ENCODE measurements at regions not wholly inside any gene's neighbourhood (a gene's known extent, or its start where the extent isn't known, plus 50 kb on each side); places are given as distances from the start of the nearest gene placed in this dataset.

DNA sequence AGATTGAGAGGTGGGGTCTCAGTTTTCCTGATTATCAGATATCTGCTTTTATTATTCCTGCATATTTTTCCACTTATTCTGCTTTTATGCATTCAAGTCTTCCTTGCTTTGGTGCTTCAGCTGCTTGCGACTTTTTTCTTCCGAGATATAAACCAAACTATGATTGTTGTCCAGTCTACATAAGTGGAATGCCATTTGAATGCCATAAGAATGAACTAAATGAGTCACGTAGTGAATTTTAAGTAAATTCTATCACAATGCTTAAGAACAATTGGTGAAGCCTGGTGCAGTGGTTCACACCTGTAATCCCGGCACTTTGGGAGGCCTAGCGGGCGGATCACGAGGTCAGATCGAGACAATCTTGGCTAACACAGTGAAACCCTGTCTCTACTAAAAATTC lies 189.1 kb downstream of the PCDH18 start:
- Histone ChIP-seq H3K36me3 (ENCODE audit: insufficient read depth) (no peaks in the 10 kb centered on the region), H3K27ac (ENCODE audit: low read depth) (no peak overlapping the region), H3K4me1 (ENCODE audit: insufficient read depth) (no peaks in the 10 kb centered on the region), H3K4me3 (ENCODE audit: low read depth, low read length) (no peak overlapping the region)
- 73% methylated on average over 8 of the region's 8 CpGs for WGBS
- DNase-seq (ENCODE audit: extremely low spot score), result no peak

DNA sequence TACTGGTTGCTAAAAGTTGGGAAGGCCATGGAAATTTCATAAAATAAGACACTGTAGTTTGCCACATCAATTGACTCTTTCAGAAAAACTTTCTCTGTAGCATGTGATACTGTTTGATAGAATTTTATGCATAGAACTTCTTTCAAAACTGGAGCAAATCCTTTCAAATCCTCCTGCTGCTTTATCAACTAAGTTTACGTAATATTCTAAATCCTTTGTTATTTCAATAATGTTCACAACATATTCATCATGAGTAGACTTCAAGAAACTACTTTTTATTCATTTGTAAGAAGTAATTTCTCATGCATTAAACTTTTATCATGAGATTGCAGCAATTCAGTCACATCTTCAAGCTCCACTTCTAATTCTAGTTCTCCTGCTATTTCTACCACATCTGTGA lies 199.3 kb downstream of the PCDH18 start:
- H3K27ac ChIP-seq (ENCODE audit: low read depth), result no peak overlapping the region
- no peaks in the 10 kb centered on the region for H3K4me1 ChIP-seq (ENCODE audit: insufficient read depth)
- WGBS, result 48% methylated on average over 1 of the region's 1 CpG
- H3K4me3 ChIP-seq (ENCODE audit: low read depth, low read length), result no peak overlapping the region
- no peaks in the 10 kb centered on the region for H3K36me3 ChIP-seq (ENCODE audit: insufficient read depth)
- DNase-seq (ENCODE audit: extremely low spot score), result no peak

DNA sequence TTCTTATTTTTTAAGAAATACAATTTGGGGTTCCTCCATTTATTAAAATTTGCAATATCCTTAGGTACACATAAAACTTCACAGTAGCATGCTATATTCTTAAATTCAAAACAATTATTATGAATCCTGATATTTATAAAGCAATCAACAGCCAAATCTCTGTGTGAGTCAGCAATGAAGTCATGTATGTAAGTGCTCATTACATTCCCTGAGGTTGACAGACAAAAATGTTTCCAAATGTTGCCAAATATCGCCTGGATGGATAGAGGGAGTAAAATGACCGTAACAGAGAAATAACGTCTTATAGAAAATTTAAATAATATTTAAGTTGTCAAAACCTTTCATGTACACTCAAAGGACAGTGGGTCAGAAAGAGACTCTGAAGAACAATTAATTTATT lies 220.0 kb downstream of the PCDH18 start:
- 96% methylated on average over 3 of the region's 3 CpGs for WGBS
- Histone ChIP-seq H3K36me3 (ENCODE audit: insufficient read depth) (no peaks in the 10 kb centered on the region), H3K4me1 (ENCODE audit: insufficient read depth) (no peaks in the 10 kb centered on the region), H3K4me3 (ENCODE audit: low read depth, low read length) (no peak overlapping the region), H3K27ac (ENCODE audit: low read depth) (no peak overlapping the region)
- DNase-seq (ENCODE audit: extremely low spot score), result no peak

DNA sequence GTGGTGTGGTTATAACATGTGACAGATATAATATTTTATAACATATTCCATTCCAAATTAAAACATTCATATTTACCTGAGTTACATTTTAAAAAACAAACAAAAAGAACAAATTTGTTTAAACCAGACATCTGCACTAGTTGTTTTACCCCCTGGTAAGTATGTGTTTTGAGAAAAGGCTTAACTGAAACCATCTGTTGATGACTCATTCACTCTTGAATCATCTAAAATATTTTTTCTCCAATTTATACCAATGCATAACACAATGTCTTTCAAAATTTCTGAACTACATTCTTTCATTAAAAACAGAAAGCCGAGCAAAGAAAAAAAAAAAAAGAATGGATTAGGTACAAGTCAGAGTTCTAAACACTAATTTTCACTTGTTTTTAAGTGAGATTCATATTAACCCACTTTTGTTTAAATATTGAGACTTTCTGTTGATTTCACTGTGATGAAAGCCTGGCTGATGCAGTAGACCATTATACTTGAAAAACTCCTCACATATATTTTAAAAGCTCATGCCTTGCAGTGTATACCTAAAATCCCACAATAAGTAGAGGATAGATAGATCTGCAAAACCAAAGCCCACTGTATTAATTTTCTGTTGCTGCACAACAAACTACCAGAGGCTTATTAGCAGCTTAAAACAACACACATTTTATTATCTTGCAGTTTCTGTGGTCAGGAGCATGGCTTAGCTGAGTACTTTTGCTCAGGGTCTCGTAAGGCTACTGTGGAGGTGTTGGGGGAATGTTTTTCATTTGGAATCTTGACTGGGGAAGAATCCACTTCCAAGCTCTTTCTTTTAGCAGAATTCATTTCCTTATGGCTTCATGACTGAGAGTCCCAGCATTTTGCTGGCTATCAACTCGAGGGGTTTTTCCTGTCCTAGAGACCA lies 221.5 kb downstream of the PCDH18 start:
- no peaks in the 10 kb centered on the region for H3K36me3 ChIP-seq (ENCODE audit: insufficient read depth)
- no peaks in the 10 kb centered on the region for H3K4me1 ChIP-seq (ENCODE audit: insufficient read depth)
- no peak overlapping the region for H3K27ac ChIP-seq (ENCODE audit: low read depth)
- DNase-seq (ENCODE audit: extremely low spot score), result no peak
- WGBS, result 58% methylated on average over 3 of the region's 3 CpGs
- H3K4me3 ChIP-seq (ENCODE audit: low read depth, low read length), result no peak overlapping the region

DNA sequence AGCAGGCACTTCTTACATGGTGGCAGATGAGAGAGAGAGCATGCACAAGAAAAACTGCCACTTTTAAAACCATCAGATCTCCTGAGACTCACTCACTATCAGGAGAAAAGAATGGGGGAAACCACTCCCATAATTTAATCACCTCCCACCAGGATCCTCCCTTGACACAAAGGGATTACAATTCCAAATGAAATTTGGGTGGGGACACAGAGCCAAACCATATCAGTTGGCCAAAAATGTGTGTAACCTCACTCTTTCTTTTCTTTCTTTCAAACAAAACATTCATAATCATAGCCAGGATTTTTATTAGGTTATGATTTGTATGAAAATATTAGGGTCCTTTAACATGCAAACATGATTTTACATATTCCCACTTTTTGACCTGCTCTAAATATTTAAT lies 222.1 kb downstream of the PCDH18 start:
- Histone ChIP-seq H3K4me1 (ENCODE audit: insufficient read depth) (no peaks in the 10 kb centered on the region), H3K36me3 (ENCODE audit: insufficient read depth) (no peaks in the 10 kb centered on the region), H3K4me3 (ENCODE audit: low read depth, low read length) (no peak overlapping the region), H3K27ac (ENCODE audit: low read depth) (no peak overlapping the region)
- no peak for DNase-seq (ENCODE audit: extremely low spot score)

DNA sequence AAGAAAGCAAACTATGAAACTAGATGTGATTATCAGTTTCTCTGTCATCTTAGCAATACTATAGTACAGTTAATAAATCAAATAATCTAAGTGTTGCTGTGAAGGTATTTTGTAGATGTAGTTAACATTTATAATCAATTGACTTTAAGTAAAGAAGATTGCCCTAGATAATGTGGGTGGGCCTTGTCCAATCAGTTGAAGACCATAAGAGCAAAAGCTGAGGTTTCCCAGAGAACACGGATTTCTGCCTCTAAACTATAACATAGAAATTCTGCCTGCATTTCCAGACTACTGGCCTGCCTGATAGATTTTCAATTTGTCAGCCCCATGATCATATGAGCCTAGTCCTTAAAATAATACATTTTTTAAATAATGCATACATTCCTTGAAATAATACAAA lies 222.9 kb downstream of the PCDH18 start:
- Histone ChIP-seq H3K36me3 (ENCODE audit: insufficient read depth) (no peaks in the 10 kb centered on the region), H3K4me3 (ENCODE audit: low read depth, low read length) (no peak overlapping the region), H3K27ac (ENCODE audit: low read depth) (no peak overlapping the region), H3K4me1 (ENCODE audit: insufficient read depth) (no peaks in the 10 kb centered on the region)
- 97% methylated on average over 1 of the region's 1 CpG for WGBS
- no peak for DNase-seq (ENCODE audit: extremely low spot score)

DNA sequence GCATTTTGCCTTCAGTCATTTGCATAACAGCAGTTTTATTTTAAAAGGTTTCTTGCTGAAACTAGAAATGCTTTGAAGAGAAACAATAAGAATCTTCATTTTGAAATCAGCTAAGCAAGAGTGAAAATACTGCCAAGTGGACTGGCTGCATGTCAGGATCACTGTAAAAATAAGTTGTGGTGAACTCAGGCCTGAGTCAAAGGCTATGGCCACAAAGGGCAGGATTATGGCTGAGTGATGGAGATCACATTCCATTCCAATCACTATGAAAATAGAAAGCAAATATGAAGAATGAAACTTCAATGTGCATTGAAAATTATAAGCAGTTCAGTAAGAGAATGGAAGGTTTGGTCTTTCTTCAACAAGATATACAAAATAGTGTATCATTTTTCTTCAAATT lies 224.5 kb downstream of the PCDH18 start:
- Histone ChIP-seq H3K4me3 (ENCODE audit: low read depth, low read length) (no peak overlapping the region), H3K4me1 (ENCODE audit: insufficient read depth) (no peaks in the 10 kb centered on the region), H3K27ac (ENCODE audit: low read depth) (no peak overlapping the region), H3K36me3 (ENCODE audit: insufficient read depth) (no peaks in the 10 kb centered on the region)
- no peak for DNase-seq (ENCODE audit: extremely low spot score)

DNA sequence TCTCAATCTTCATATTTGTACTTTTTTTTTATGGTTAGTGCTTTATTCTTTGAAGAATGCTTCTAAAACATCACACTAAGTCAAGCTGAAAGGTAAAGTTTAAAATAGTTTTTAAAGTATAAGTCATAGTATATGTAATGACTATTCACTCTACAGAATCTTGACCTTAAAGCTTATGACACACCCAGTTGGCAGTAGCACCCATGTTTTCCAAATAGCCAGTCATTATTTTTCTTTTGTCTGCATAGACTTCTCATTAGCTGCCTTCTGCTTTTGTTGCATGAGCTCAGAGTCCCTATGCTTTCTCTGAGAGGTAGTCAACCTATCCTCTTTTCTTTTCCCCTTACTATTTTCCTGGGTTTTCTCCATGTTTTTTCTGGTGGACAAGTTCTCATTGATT lies 231.5 kb downstream of the PCDH18 start:
- Histone ChIP-seq H3K36me3 (ENCODE audit: insufficient read depth) (no peaks in the 10 kb centered on the region), H3K4me3 (ENCODE audit: low read depth, low read length) (no peak overlapping the region), H3K27ac (ENCODE audit: low read depth) (no peak overlapping the region), H3K4me1 (ENCODE audit: insufficient read depth) (no peaks in the 10 kb centered on the region)
- no peak for DNase-seq (ENCODE audit: extremely low spot score)

DNA sequence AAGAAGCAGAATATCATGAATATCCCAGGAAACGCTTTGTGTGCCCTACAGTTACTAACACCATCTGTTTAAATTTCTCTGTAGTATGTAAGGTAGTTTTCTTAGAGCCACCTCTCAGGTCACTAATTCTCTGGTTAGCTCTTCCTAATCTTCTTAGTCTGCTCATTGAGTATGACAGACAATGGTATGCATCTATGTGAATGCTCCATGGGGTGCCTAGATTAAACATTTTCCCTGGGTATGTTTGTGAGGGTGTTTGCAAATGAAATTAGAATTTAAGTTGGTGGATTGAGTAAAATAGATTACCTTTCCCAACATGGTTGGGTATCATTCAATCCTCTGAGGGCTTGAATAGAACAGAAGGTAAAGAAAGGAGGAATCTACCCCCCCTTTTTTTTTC lies 233.0 kb downstream of the PCDH18 start:
- Histone ChIP-seq H3K27ac (ENCODE audit: low read depth) (no peak overlapping the region), H3K36me3 (ENCODE audit: insufficient read depth) (no peaks in the 10 kb centered on the region), H3K4me3 (ENCODE audit: low read depth, low read length) (no peak overlapping the region), H3K4me1 (ENCODE audit: insufficient read depth) (no peaks in the 10 kb centered on the region)
- WGBS, result 96% methylated on average over 1 of the region's 1 CpG
- no peak for DNase-seq (ENCODE audit: extremely low spot score)

DNA sequence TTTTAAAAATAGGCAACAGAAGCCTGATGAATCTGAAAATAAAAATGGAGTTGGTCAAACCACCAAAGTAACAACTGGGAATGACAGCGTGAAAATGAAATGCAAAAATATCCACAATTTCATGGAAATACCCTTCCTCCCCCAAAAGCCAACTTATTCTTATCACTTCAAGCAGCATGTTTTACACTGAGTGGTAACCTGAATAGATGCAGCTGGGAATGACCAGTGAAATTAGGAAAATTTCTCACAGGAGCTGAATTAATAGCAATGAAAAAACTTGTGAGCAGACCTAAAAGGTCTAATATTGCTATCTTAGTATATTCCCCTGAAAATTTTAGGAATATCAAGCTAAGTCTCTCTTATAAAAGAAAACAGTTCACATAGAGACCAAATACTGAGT lies 239.0 kb downstream of the PCDH18 start:
- 95% methylated on average over 1 of the region's 1 CpG for WGBS
- DNase-seq (ENCODE audit: extremely low spot score), result no peak
- Histone ChIP-seq H3K4me1 (ENCODE audit: insufficient read depth) (no peaks in the 10 kb centered on the region), H3K36me3 (ENCODE audit: insufficient read depth) (no peaks in the 10 kb centered on the region), H3K27ac (ENCODE audit: low read depth) (no peak overlapping the region), H3K4me3 (ENCODE audit: low read depth, low read length) (no peak overlapping the region)

DNA sequence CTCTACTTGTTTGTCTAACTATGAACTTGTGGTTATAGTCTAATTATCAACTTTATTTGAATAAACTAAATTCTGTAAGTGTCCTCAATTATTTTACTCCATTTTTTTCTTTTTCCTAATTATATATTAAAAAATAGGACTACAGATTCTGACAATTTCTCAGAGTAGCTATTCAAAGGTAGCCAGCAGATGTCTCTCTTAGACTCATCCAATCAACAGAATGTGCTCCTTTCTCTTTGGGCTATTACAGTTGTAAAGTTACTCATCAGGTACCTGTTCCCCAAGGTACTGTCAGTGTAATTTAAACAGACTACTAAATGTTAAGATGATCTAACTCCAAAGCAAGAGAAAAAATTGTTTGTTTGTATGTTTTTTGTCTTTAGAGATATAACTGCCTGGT lies 248.6 kb downstream of the PCDH18 start:
- Histone ChIP-seq H3K27ac (ENCODE audit: low read depth) (no peak overlapping the region), H3K4me1 (ENCODE audit: insufficient read depth) (no peaks in the 10 kb centered on the region), H3K4me3 (ENCODE audit: low read depth, low read length) (no peak overlapping the region), H3K36me3 (ENCODE audit: insufficient read depth) (no peaks in the 10 kb centered on the region)
- no peak for DNase-seq (ENCODE audit: extremely low spot score)

DNA sequence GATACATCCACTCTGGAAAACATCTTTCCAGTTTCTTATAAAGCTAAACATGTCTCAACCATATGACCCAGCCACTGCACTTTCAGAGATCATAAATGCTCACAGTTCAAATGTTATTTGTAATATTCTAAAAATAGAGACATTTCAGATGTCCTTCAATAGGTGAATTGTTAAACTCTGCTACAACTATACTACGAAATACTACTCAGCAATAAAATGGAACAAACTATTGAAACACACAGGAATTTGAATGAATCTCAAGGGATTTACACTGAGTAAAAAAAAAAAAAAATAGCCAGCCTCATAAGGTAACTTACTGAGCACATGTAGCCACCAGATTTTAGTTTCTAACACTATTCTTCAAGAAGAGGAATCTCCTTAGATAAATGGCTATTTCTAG lies 253.9 kb downstream of the PCDH18 start:
- H3K36me3 ChIP-seq (ENCODE audit: insufficient read depth), result no peaks in the 10 kb centered on the region
- DNase-seq (ENCODE audit: extremely low spot score), result no peak
- H3K4me3 ChIP-seq (ENCODE audit: low read depth, low read length), result no peak overlapping the region
- 69% methylated on average over 1 of the region's 1 CpG for WGBS
- H3K4me1 ChIP-seq (ENCODE audit: insufficient read depth), result no peaks in the 10 kb centered on the region
- no peak overlapping the region for H3K27ac ChIP-seq (ENCODE audit: low read depth)

DNA sequence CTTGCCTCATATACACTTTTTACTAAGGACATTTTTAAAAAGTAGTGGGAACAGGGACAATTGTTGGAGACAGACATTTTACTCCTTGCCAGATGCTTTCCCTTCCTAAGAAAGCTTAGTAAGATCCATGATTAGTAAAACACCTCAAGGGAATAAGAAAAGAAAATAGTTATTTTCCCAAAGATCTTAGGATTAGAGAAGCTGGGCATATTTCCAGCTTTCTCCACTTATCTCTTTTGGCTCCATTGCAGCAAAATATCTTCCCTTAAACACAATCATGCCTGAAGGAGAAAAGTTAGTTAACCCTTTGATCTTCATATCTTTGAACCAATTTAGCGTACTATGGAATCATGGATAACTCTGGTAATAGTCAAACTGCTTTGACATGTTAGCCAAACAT lies 257.9 kb downstream of the PCDH18 start:
- H3K4me3 ChIP-seq (ENCODE audit: low read depth, low read length), result no peak overlapping the region
- H3K27ac ChIP-seq (ENCODE audit: low read depth), result no peak overlapping the region
- DNase-seq (ENCODE audit: extremely low spot score), result peak; percentile 8
- WGBS, result 37% methylated on average over 1 of the region's 1 CpG
- H3K4me1 ChIP-seq (ENCODE audit: insufficient read depth), result no peaks in the 10 kb centered on the region
- H3K36me3 ChIP-seq (ENCODE audit: insufficient read depth), result no peaks in the 10 kb centered on the region

DNA sequence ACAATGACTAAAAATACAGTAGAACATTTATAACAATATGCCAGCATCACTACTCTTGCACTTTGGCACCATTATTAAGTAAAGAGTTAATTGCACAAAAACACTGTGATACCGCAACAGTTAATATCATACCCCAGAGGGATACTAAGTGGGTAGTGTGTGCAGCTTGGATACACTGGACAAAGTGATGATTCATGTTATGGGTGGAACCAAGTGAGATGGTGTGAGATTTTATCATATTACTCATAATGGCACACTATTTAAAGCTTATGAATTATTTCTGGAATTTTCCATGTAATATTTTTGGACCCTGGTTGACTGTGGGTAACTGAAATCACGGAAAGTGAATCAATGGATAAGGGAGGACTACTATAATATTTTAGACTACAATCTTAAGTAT lies 265.3 kb downstream of the PCDH18 start:
- H3K27ac ChIP-seq (ENCODE audit: low read depth), result no peak overlapping the region
- H3K4me3 ChIP-seq (ENCODE audit: low read depth, low read length), result no peak overlapping the region

DNA sequence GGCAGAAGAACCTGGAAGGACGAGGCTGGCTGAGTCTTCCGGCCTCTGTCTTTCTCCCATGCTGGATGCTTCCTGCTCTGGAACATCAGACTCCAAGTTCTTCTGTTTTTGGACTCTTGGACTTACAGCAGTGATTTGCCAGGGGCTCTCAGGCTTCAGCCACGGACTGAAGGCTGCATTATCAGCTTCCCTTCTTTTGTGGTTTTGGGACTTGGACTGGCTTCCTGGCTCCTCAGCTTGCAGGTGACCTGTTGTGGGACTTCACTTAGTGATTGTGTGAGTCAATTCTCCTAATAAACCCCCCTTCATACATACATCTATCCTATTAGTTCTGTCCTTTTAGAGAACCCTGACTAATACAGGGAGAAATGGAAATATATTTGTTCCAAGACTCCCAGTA lies 265.8 kb downstream of the PCDH18 start:
- H3K27ac ChIP-seq (ENCODE audit: low read depth), result no peak overlapping the region
- no peak overlapping the region for H3K4me3 ChIP-seq (ENCODE audit: low read depth, low read length)
- DNase-seq (ENCODE audit: extremely low spot score), result no peak
- H3K36me3 ChIP-seq (ENCODE audit: insufficient read depth), result no peaks in the 10 kb centered on the region
- H3K4me1 ChIP-seq (ENCODE audit: insufficient read depth), result no peaks in the 10 kb centered on the region
- 82% methylated on average over 3 of the region's 3 CpGs for WGBS

More for the DNA sequence above, 265.3 kb downstream of the PCDH18 start:
- H3K4me1 ChIP-seq (ENCODE audit: insufficient read depth), result no peaks in the 10 kb centered on the region
- no peak for DNase-seq (ENCODE audit: extremely low spot score)
- 64% methylated on average over 2 of the region's 2 CpGs for WGBS
- no peaks in the 10 kb centered on the region for H3K36me3 ChIP-seq (ENCODE audit: insufficient read depth)
